Breast epithelium (tissue), 4 donors: ENCODE measurements at regions not wholly inside any gene's neighbourhood (a gene's known extent, or its start where the extent isn't known, plus 50 kb on each side); places are given as distances from the start of the nearest gene placed in this dataset.

Experiments used
- DNase-seq, 2 donors: peaks; one replicate each; pipeline ENCODE4 v3.0.0-alpha.2; 2019; ENCODE audit warnings: low spot score in 2 of 2
- H3K27ac ChIP-seq, 2 donors: fragments of 200-600 bp; sonication (generic) in 1 of 2; one replicate each; pipeline ENCODE4 v1.5.1; 2016 to 2019; ENCODE audit warnings: mild to moderate bottlenecking in 1 of 2
- H3K27me3 ChIP-seq, 2 donors: fragments of 200-600 bp; sonication (generic) in 1 of 2; one replicate each; pipeline versions ENCODE4 v1.5.1 to v1.6.0; 2017 to 2019; ENCODE audit warnings: control low read depth in 1 of 2, mild to moderate bottlenecking in 1 of 2
- H3K36me3 ChIP-seq: fragments of 200-600 bp; one replicate; pipeline ENCODE4 v1.5.1; 2019
- H3K4me1 ChIP-seq, 2 donors: fragments of 200-600 bp; sonication (generic); one replicate each; pipeline ENCODE4 v1.5.1; 2016 to 2019; ENCODE audit warnings: control low read depth in 1 of 2
- H3K4me3 ChIP-seq, 3 donors: fragments of 200-600 bp; sonication (generic); 1 replicate in 2 of 3; 2 replicates in 1 of 3; pipeline ENCODE4 v1.5.1; 2016 to 2019; ENCODE audit warnings: mild to moderate bottlenecking in 3 of 3, moderate library complexity in 2 of 3
- H3K9me3 ChIP-seq, 2 donors: fragments of 200-600 bp; sonication (generic) in 1 of 2; one replicate each; pipeline ENCODE4 v1.5.1; 2016 to 2019; ENCODE audit warnings: control low read depth in 1 of 2
- POLR2A ChIP-seq: fragments of 450-650 bp; IDR thresholded peaks from one replicate; pipeline ENCODE4 v1.6.1; 2016; ENCODE audit warnings: antibody characterized with exemption, mild to moderate bottlenecking, moderate library complexity
- POLR2AphosphoS5 ChIP-seq, 3 donors: sonication (generic); formaldehyde crosslinking; IDR thresholded peaks; one replicate each; pipeline ENCODE4 v1.6.1; 2017; ENCODE audit warnings: antibody characterized with exemption in 3 of 3
- intact Hi-C: fragments of 100-400 bp; cut with DNase I; formaldehyde crosslinking; loops from one replicate; pipeline ENCODE4 v1.15.1; 2023; ENCODE audit warnings: low total_unique reads
- TF ChIP-seq, protein P1 (sequence below), 3 donors: fragments of 450-650 bp; IDR thresholded peaks; one replicate each; pipeline ENCODE4 v1.5.1; 2016 to 2017; ENCODE audit warnings: antibody characterized with exemption in 3 of 3, mild to moderate bottlenecking in 3 of 3, moderate library complexity in 3 of 3

DNA sequence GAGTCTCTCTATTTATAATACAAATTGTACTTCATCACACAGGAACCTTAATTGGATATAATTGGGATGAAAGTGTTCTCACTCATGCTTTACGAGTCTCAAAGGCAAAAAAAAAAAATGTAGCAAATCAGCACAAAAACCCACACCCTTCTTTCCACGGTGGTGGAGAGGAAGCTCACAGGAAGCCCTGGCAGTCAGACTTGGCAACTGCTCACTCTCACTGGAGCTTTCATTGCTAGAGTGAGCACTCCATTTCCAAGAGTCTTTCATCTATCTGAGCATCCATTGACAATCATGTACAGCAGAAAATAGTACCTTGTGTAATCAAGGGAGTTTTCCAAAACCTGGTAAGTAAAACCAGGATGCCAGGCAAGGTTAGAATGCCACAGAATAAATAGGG lies 2159.4 kb upstream of the AGA start:
- no peaks in the 10 kb centered on the region for H3K4me1 ChIP-seq
- DNase-seq: no peak
- no peaks in the 10 kb centered on the region for H3K9me3 ChIP-seq
- TF ChIP-seq POLR2AphosphoS5 (IDR thresholded peaks at IDR 0.05): no peak
- TF ChIP-seq POLR2A: no peak
- TF ChIP-seq, protein P1, sequence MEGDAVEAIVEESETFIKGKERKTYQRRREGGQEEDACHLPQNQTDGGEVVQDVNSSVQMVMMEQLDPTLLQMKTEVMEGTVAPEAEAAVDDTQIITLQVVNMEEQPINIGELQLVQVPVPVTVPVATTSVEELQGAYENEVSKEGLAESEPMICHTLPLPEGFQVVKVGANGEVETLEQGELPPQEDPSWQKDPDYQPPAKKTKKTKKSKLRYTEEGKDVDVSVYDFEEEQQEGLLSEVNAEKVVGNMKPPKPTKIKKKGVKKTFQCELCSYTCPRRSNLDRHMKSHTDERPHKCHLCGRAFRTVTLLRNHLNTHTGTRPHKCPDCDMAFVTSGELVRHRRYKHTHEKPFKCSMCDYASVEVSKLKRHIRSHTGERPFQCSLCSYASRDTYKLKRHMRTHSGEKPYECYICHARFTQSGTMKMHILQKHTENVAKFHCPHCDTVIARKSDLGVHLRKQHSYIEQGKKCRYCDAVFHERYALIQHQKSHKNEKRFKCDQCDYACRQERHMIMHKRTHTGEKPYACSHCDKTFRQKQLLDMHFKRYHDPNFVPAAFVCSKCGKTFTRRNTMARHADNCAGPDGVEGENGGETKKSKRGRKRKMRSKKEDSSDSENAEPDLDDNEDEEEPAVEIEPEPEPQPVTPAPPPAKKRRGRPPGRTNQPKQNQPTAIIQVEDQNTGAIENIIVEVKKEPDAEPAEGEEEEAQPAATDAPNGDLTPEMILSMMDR (IDR thresholded peaks at IDR 0.05): no peak
- no peak overlapping the region for H3K4me3 ChIP-seq
- H3K27ac ChIP-seq: no peak overlapping the region
- no peaks in the 10 kb centered on the region for H3K36me3 ChIP-seq
- no peaks in the 10 kb centered on the region for H3K27me3 ChIP-seq
- intact Hi-C loops: no loop called here

DNA sequence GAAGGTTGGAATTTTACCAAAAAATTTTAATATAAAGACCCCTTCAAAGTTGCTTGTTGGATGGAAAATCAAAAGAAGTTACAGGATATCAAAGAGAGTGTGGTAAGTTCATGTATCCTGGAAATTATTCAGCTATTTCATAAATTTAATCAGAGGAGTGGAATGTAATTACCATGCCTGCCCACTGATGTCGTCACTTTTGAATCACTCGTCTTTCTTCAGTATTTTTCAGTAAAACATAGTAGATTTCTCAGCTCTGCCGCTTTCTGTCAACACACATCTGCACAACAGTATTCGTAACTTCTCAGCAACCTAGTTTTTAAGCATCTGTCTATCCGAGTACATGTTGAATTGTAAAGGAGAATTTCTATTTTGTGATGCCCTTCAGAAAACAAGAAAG lies 2163.0 kb upstream of the AGA start:
- no peak overlapping the region for H3K4me3 ChIP-seq
- H3K36me3 ChIP-seq: no peaks in the 10 kb centered on the region
- H3K4me1 ChIP-seq: no peaks in the 10 kb centered on the region
- H3K9me3 ChIP-seq: no peaks in the 10 kb centered on the region
- intact Hi-C loops: no loop called here
- TF ChIP-seq, protein P1 (IDR thresholded peaks at IDR 0.05): no peak
- no peak for TF ChIP-seq POLR2A
- no peak for TF ChIP-seq POLR2AphosphoS5 (IDR thresholded peaks at IDR 0.05)
- no peaks in the 10 kb centered on the region for H3K27me3 ChIP-seq
- no peak overlapping the region for H3K27ac ChIP-seq
- no peak for DNase-seq

DNA sequence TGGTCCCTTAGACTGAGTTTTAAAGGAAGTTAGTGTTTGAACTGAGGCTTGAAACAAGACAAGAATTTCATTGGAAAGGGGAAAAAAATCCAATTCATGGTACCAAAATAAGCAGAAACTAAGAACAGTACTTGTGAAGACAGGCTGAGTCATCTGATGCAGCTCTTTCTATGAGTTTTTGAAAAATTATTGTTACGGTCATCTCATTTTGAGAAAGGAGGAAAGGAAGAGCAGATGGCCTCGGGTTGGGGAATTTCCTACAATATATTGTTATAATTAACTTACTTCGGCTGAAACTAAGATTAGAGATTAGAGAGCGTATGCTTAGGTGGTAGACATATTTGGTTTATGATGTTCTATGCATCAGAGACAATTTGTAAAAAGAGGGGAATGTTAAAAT lies 2164.8 kb upstream of the AGA start:
- H3K4me1 ChIP-seq: no peaks in the 10 kb centered on the region
- no peak overlapping the region for H3K4me3 ChIP-seq
- TF ChIP-seq POLR2AphosphoS5 (IDR thresholded peaks at IDR 0.05) (no peak), POLR2A (no peak)
- TF ChIP-seq, protein P1 (IDR thresholded peaks at IDR 0.05): no peak
- no peak overlapping the region for H3K27ac ChIP-seq
- no peak for DNase-seq
- no peaks in the 10 kb centered on the region for H3K36me3 ChIP-seq
- H3K27me3 ChIP-seq: no peaks in the 10 kb centered on the region
- intact Hi-C loops: no loop called here
- no peaks in the 10 kb centered on the region for H3K9me3 ChIP-seq

DNA sequence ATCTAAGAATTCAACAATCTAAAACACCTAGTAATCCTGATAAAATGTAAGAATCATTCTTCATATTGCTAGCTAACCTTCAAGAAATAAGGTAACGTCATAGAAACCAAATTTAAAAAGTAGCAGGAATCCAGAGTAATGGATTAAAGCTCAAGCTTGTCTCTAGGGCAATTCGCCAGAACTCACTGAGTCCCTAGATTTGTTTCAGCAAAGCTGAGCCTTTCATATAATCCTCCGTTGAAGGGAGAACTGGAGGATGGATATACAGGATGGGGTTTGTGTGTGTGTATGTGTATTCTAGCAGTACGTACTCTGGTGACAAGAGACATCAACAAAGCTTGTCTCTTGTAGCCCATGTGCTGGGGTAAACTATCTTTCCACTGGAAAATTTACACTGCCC lies 2173.5 kb upstream of the AGA start:
- intact Hi-C loops: no loop called here
- no peak for TF ChIP-seq POLR2A
- TF ChIP-seq, protein P1 (IDR thresholded peaks at IDR 0.05): no peak
- no peak for TF ChIP-seq POLR2AphosphoS5 (IDR thresholded peaks at IDR 0.05)
- Histone ChIP-seq H3K27me3 (no peaks in the 10 kb centered on the region), H3K9me3 (peaks cover 0 to 5% of the 10 kb centered on the region in 2 donors), H3K27ac (no peak overlapping the region), H3K4me1 (no peaks in the 10 kb centered on the region), H3K36me3 (no peaks in the 10 kb centered on the region), H3K4me3 (no peak overlapping the region)
- no peak for DNase-seq

DNA sequence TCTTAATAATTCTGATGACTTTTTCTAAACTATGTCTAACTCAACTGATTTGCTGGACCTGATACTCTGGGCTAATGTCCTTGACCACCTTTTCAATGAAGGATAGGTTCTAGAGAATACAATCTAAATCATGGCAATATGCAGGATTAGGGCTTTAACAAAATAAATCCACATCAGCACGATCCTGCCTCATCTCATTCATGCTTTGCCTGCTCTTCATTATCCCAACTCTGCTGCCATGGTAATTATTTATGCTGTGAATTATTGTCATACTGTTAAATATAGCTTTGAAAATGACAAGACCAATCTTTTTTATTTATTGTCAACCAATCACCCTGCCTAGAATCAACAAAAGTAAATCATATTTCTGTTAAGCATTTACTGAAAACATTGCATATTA lies 2176.7 kb upstream of the AGA start:
- TF ChIP-seq, protein P1 (IDR thresholded peaks at IDR 0.05): no peak
- no peak for TF ChIP-seq POLR2AphosphoS5 (IDR thresholded peaks at IDR 0.05)
- no peak for TF ChIP-seq POLR2A
- intact Hi-C loops: no loop called here

More for the DNA sequence above, 2176.7 kb upstream of the AGA start:
- H3K27me3 ChIP-seq: no peaks in the 10 kb centered on the region
- no peak overlapping the region for H3K27ac ChIP-seq
- DNase-seq: no peak
- H3K4me3 ChIP-seq: no peak overlapping the region
- H3K9me3 ChIP-seq: no peaks in the 10 kb centered on the region
- no peaks in the 10 kb centered on the region for H3K4me1 ChIP-seq
- no peaks in the 10 kb centered on the region for H3K36me3 ChIP-seq
